ENCODE measurements at regions not wholly inside any gene's neighbourhood (a gene's known extent, or its start where the extent isn't known, plus 50 kb on each side); places are given as distances from the start of the nearest gene placed in this dataset.

DNA sequence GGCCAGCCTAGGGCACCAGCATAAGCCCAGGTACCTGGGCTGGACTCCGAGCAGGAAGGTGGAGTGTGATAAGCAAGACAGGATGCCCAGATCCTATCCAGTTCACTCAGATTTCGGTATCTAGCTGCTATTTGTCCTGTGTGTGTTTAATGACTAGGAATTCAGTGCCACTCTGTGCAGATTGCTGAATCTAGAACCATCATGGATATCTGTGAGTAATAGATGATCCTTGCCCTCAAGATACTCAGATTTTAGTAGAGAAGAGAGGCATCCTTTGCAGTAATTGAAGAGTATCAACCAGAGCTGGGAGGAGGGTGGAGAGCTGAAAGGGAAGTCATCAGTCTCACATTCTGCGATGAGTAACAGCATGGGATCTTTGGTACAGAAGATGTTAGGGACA is 155.0 kb upstream of the ARID1B start:
- Mint-ChIP-seq H3K9me3 (ENCODE audit: low read depth, unreplicated experiment) (no peaks in the 10 kb centered on the region), H3K4me3 (ENCODE audit: low read depth, unreplicated experiment) (no peak overlapping the region), H3K27ac (ENCODE audit: unreplicated experiment) (no peak overlapping the region), H3K36me3 (ENCODE audit: insufficient read depth, unreplicated experiment) (no peaks in the 10 kb centered on the region), H3K4me1 (ENCODE audit: low read depth, unreplicated experiment) (peaks cover 12% of the 10 kb centered on the region), H3K27me3 (ENCODE audit: unreplicated experiment) (no peaks in the 10 kb centered on the region)
- intact Hi-C loops (cut with micrococcal nuclease; ENCODE audit: unreplicated experiment), result no loop called here
- CTCF ChIA-PET, result no interaction called here
- no peak for DNase-seq
- no TSS peak for BruUV-seq (replicated peaks)
- no peak for TF ChIP-seq CTCF (IDR thresholded peaks at IDR 0.05; ENCODE audit: unreplicated experiment)

DNA sequence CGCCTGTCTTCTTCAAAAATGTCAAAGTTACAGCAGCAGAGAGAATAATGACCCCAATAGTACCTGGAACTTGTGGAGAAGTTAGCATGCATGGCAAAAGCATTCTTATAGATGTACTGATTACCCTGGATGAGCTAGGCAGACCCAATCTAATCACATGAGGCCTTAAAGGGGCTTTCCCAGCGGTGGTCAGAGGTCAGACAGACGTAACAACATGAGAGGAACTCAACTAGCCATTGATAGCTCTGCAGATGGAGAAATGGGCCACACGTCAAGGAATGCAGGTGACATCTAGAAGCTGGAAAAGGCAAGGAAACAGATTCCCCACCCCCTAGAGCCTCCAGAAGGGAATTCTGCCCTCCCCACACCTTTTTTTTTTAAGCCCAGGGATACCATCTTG is 156.8 kb upstream of the ARID1B start:
- no peak for TF ChIP-seq CTCF (IDR thresholded peaks at IDR 0.05; ENCODE audit: unreplicated experiment)
- CTCF ChIA-PET, result no interaction called here
- BruUV-seq (replicated peaks), result no TSS peak
- H3K36me3 Mint-ChIP-seq (ENCODE audit: insufficient read depth, unreplicated experiment), result no peaks in the 10 kb centered on the region
- no peak for DNase-seq
- no peak overlapping the region for H3K27ac Mint-ChIP-seq (ENCODE audit: unreplicated experiment)
- H3K4me1 Mint-ChIP-seq (ENCODE audit: low read depth, unreplicated experiment), result peaks cover 20% of the 10 kb centered on the region
- H3K4me3 Mint-ChIP-seq (ENCODE audit: low read depth, unreplicated experiment), result no peak overlapping the region
- H3K9me3 Mint-ChIP-seq (ENCODE audit: low read depth, unreplicated experiment), result no peaks in the 10 kb centered on the region
- intact Hi-C loops (cut with micrococcal nuclease; ENCODE audit: unreplicated experiment), result no loop called here
- no peaks in the 10 kb centered on the region for H3K27me3 Mint-ChIP-seq (ENCODE audit: unreplicated experiment)

- Mint-ChIP-seq H3K4me3 (ENCODE audit: low read depth, unreplicated experiment) (no peak overlapping the region), H3K27ac (ENCODE audit: unreplicated experiment) (no peak overlapping the region), H3K36me3 (ENCODE audit: insufficient read depth, unreplicated experiment) (no peaks in the 10 kb centered on the region), H3K4me1 (ENCODE audit: low read depth, unreplicated experiment) (peaks cover 20% of the 10 kb centered on the region), H3K9me3 (ENCODE audit: low read depth, unreplicated experiment) (peaks cover 5% of the 10 kb centered on the region), H3K27me3 (ENCODE audit: unreplicated experiment) (no peaks in the 10 kb centered on the region)
- no peak for DNase-seq
- TF ChIP-seq CTCF (IDR thresholded peaks at IDR 0.05; ENCODE audit: unreplicated experiment), result no peak
- no TSS peak for BruUV-seq (replicated peaks)
- CTCF ChIA-PET, result no interaction called here
- intact Hi-C loops (cut with micrococcal nuclease; ENCODE audit: unreplicated experiment), result no loop called here
These were observed 158.5 kb upstream of the ARID1B start for GRCh38 chr6:156618600-156619205.

DNA sequence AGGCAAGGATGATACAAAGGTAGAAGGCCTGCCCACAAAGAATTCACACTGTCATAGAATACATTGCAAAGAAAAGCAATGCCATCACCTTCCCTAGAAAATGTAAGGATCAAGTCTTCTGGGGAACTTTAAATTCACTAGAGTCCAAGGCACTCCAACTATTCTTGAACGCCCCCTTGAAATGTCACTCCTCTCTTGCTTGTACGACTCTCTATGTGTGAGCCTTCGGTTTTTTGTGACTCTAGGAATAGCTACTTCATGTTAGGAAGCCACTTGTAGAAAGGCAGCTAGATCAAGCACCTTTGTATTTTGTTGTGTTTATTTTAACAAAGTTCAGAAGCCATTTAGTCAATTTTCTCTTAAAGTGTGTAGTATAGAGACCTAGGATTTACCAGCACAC is 159.2 kb upstream of the ARID1B start:
- peaks cover 20% of the 10 kb centered on the region for H3K4me1 Mint-ChIP-seq (ENCODE audit: low read depth, unreplicated experiment)
- H3K36me3 Mint-ChIP-seq (ENCODE audit: insufficient read depth, unreplicated experiment), result no peaks in the 10 kb centered on the region
- intact Hi-C loops (cut with micrococcal nuclease; ENCODE audit: unreplicated experiment), result no loop called here
- no peak overlapping the region for H3K27ac Mint-ChIP-seq (ENCODE audit: unreplicated experiment)
- no peak overlapping the region for H3K4me3 Mint-ChIP-seq (ENCODE audit: low read depth, unreplicated experiment)
- CTCF ChIA-PET, result no interaction called here
- no peaks in the 10 kb centered on the region for H3K27me3 Mint-ChIP-seq (ENCODE audit: unreplicated experiment)
- no TSS peak for BruUV-seq (replicated peaks)
- no peak for TF ChIP-seq CTCF (IDR thresholded peaks at IDR 0.05; ENCODE audit: unreplicated experiment)
- no peak for DNase-seq
- H3K9me3 Mint-ChIP-seq (ENCODE audit: low read depth, unreplicated experiment), result peaks cover 5% of the 10 kb centered on the region
